ENCODE measurements at regions not wholly inside any gene's neighbourhood (a gene's known extent, or its start where the extent isn't known, plus 50 kb on each side); places are given as distances from the start of the nearest gene placed in this dataset.

- TF ChIP-seq CTCF (IDR thresholded peaks at IDR 0.05; ENCODE audit: poor library complexity) (no peak), EZH2 (IDR thresholded peaks at IDR 0.05; ENCODE audit: borderline replicate concordance) (no peak)
These were observed 463.5 kb downstream of the PPP4R3C start for GRCh38 chrX:26999634-27000033.
